GM21515 (cell line): ENCODE measurements at regions not wholly inside any gene's neighbourhood (a gene's known extent, or its start where the extent isn't known, plus 50 kb on each side); places are given as distances from the start of the nearest gene placed in this dataset.

ENCODE experiments used
- ATAC-seq: cut with Tn5 transposase; IDR thresholded peaks from one replicate; pipeline ENCODE4 v1.9.1; 2021; ENCODE audit not compliant: unreplicated experiment

DNA sequence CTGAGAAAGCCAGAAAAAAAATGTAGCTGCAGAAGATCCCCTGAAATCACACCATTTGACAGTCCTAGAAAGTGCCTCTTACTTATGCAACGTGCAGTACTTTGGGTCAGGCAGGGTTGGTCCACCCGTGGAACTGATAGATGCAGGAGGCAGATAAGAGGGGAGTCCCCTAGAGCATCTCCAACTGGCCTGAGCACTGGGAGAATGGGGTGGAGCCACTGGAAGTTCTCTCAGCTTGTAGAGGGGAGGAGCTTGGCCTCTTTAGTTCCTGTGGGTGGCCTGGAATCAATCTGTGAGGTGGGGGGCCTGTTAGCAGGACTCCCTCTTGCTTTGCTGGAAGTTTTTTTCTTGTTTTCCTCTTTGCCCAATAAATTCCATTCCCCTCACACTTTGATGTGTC is 335.7 kb upstream of the NCAM2 start:
- ATAC-seq, result no peak

- no peak for ATAC-seq
Measured at GRCh38 chr21:20667931-20668330, 330.3 kb upstream of the NCAM2 start.

GRCh38 chr21:20685475-20685874 is 312.7 kb upstream of the NCAM2 start:
- ATAC-seq, result no peak

GRCh38 chr21:20698585-20698984 is 299.6 kb upstream of the NCAM2 start:
- no peak for ATAC-seq

DNA sequence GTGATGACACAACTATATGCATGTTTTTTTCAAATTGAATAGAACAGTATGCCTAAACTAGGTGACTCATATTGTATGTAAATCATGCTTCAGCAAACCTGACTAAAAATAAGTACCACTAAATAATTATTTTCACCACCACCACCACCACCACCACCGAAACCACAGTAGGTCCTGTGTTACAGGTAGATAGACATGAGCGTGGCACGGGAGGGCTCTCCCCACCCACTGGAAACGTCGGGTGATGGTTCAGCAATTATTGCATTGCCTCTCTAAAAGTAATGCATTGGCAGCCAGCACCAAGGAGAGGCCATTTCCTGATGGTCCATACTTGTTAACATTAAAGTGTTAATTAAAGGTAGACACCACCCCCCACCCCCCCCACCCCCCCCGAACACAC is 297.0 kb upstream of the NCAM2 start:
- ATAC-seq, result no peak

DNA sequence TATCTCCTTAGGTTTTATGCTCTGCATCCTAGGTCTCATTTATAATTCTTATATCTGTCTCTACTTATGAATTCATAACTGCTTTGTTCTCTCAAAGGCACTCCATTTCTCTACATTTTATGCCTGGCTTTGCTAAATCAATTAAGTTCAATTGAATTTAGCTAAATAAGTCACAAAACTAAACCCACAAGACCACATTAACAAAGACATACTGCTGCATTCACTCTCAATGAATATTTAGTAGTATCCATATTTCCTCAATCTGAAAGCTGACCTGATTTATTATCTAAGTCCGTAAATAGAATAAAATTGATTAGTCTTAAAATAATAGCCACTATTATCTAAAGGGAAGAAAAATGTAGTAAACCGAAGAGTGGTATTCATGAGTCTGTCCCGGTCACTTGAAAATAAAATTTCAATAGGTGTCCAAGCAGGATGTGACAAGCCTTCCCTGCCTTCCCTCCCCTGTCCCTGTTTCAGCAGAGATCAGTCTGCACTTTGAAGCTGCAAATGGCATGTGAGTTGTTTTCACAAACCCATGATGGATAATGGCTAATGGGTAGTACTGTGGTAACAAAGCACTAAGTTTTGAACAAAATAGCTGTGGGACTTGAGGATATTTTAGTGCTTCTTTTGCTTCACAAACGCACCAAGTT is 295.0 kb upstream of the NCAM2 start:
- ATAC-seq, result no peak

- ATAC-seq, result no peak
Measured at GRCh38 chr21:20720623-20721022, 277.6 kb upstream of the NCAM2 start.

GRCh38 chr21:20721151-20721550 is 277.1 kb upstream of the NCAM2 start:
- no peak for ATAC-seq

GRCh38 chr21:20728691-20729090 is 269.5 kb upstream of the NCAM2 start:
- no peak for ATAC-seq

GRCh38 chr21:20729376-20729775 is 268.8 kb upstream of the NCAM2 start:
- ATAC-seq, result no peak

GRCh38 chr21:20730441-20730840 is 267.8 kb upstream of the NCAM2 start:
- ATAC-seq, result no peak

GRCh38 chr21:20735257-20735656 is 263.0 kb upstream of the NCAM2 start:
- no peak for ATAC-seq

GRCh38 chr21:20737227-20737913 is 260.8 kb upstream of the NCAM2 start:
- ATAC-seq, result no peak

GRCh38 chr21:20739421-20739820 is 258.8 kb upstream of the NCAM2 start:
- no peak for ATAC-seq

DNA sequence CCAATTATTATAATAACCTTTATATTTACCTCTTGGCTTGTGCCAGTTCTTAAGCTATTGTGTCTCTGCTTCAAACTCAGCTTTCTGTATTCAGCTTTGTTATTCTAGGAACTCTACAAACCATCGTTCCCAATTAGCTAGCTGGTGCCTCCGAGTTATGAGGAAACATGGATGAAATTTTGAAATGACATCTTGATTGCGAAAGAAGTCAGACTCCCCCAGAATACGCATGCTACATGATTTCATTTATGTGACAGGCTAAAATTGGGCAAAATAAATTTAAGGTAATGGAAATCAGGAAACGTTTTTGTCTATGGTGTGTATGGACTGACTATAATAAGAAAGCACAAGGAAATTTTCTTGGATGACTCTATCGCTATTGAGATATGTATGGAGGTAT is 256.8 kb upstream of the NCAM2 start:
- ATAC-seq, result no peak

DNA sequence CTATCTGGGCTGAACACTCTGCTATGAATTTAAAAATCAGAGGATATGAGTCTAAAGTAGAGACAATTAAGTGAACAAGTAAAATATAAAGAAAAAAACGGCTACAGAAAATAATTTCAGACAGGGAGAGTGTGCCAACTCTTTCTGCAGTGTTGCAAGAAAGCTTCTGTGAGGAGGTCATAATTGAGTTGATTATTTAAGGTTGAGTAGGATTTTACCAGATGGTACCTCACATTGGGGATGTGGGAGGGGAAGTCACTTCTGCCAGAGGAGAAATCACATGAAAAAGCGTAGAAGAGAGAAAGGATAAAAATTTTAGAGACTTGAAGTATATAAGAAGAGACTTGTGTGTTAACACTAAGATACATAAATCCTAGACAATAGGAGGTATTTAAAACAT is 238.0 kb upstream of the NCAM2 start:
- ATAC-seq, result no peak

GRCh38 chr21:20774737-20775136 is 223.5 kb upstream of the NCAM2 start:
- ATAC-seq, result no peak

DNA sequence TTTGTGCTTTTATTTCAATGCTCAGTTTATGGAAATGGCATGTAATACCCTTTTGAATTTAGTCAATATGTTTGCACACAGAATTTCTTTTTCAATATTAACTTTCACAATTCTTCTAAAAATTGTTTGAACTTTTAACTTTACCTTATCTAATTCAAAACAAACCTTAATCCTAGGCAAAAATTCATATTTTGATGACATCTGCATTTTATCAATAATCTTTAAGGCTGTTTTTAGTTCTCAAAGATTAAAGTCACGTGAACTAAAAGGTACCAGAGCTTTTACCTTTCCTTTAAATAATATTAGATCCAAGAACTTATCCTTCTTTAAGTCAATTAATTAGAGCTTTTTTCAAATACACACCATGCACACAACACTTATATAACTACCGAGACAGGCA is 218.9 kb upstream of the NCAM2 start:
- no peak for ATAC-seq

DNA sequence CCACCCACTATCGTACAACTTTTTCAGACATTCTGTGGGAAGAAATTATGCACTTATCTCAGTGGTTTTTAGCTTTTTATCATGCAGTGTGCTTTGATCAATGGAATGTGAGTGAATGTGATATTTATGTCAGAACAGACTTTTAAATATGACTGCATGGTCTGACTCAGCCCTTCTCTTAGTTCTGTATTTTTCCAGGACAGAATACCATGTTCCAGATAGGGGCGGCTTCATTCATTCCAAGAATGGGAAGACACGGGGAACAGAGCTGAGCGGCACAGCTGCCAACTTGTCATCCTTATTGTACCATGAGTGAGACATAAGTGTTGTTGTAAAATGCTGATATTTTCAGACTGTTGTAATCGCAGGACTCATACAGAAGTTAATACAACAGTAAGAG is 214.6 kb upstream of the NCAM2 start:
- ATAC-seq, result no peak

DNA sequence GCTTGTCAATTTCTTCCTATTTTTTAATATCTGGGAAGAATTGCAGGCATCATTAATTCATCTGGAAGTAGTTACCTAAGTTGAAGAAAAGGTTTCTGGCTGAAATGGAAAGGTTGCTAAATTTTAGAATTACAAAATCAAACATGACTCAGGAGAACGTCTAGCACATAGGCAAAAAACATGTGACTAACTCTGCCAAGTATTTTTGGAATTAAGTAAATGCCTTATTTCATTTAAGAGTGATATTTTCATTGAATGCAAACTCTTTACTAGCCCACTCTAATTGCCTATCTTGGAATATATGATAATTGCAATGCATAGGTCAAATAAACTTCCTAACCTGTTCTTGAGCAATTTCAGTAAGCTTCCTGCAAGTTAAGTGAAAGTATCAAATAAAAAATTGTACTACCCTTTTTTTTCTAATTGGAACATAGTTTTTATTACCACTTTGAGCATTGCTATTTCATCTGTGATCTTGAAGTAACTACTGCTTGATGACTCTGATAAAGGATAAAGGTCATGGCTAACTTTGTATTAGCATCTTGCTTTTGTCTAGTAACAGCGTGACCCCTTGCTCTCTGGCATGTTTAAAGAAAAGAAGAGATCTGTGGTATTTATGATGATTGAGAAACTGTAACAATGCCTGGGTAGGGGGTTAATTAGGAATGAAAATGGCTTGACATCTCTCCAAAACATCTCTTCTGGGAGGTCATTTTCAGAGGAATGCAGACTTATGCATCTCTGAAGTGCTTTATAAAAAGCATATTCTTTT is 208.3 kb upstream of the NCAM2 start:
- ATAC-seq, result no peak

DNA sequence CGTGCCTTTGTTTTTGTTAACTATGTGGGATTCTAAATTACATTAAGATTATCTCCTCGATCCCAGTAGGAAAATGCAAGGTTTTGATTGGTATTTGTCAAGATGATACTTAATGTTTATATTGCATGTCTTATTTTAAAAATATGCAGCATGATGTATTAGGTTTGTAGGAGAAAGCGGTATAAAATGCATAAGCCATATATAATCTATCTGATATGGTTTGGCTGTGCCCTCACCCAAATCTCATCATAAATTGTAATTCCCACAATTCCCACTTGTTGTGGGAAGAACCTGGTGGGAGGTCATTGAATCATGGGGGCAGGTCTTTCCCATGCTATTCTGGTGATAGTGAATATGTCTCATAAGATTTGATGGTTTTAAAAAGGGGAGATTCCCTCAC is 198.1 kb upstream of the NCAM2 start:
- no peak for ATAC-seq

- no peak for ATAC-seq
Measured at GRCh38 chr21:20802201-20802600, 196.0 kb upstream of the NCAM2 start.
